ENCODE measurements at regions not wholly inside any gene's neighbourhood (a gene's known extent, or its start where the extent isn't known, plus 50 kb on each side); places are given as distances from the start of the nearest gene placed in this dataset.

DNA sequence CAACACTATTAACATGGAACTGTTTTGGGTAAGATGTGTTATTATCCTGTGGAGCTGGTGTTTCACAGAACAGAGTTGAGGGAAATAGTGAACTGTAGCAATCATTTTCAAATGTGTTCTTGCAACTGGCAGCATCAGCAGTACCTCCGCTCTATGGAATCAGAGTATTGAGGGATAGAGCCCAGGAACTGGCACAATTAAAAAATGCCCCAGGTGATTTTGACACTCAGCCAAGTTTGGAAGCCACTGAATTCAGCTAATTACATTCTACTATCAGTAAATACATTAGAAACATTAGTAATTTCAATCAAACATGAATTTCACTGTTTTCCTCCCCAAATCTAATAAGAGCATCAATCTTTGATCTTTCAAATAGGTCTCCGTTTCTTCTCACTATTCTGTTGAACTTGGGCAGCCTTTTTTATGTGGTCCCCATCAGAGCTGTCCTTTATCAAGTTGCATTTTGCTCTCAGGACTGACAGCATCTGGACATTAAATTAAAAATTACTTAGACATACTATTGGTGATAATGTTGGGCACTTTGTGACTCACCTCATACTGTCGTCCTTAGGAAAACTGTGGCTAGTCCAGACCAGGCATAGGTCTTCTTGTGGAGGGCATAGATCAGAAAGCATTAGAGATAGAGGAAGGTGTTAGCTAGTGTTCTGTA lies 251.5 kb downstream of the DHX35 start:
- no peaks in the 10 kb centered on the region for H3K36me3 ChIP-seq (ENCODE audit: control insufficient read depth, insufficient read depth, low read length)
- TF ChIP-seq, protein P1, sequence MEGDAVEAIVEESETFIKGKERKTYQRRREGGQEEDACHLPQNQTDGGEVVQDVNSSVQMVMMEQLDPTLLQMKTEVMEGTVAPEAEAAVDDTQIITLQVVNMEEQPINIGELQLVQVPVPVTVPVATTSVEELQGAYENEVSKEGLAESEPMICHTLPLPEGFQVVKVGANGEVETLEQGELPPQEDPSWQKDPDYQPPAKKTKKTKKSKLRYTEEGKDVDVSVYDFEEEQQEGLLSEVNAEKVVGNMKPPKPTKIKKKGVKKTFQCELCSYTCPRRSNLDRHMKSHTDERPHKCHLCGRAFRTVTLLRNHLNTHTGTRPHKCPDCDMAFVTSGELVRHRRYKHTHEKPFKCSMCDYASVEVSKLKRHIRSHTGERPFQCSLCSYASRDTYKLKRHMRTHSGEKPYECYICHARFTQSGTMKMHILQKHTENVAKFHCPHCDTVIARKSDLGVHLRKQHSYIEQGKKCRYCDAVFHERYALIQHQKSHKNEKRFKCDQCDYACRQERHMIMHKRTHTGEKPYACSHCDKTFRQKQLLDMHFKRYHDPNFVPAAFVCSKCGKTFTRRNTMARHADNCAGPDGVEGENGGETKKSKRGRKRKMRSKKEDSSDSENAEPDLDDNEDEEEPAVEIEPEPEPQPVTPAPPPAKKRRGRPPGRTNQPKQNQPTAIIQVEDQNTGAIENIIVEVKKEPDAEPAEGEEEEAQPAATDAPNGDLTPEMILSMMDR (IDR thresholded peaks at IDR 0.05; ENCODE audit: insufficient read depth, low read length, poor library complexity, severe bottlenecking) = no peak
- DNase-seq (ENCODE audit: low read depth) = no peak
- H3K4me3 ChIP-seq (ENCODE audit: low read depth, low read length) = no peak overlapping the region
- no peaks in the 10 kb centered on the region for H3K27me3 ChIP-seq (ENCODE audit: control insufficient read depth, insufficient read depth, low read length)

DNA sequence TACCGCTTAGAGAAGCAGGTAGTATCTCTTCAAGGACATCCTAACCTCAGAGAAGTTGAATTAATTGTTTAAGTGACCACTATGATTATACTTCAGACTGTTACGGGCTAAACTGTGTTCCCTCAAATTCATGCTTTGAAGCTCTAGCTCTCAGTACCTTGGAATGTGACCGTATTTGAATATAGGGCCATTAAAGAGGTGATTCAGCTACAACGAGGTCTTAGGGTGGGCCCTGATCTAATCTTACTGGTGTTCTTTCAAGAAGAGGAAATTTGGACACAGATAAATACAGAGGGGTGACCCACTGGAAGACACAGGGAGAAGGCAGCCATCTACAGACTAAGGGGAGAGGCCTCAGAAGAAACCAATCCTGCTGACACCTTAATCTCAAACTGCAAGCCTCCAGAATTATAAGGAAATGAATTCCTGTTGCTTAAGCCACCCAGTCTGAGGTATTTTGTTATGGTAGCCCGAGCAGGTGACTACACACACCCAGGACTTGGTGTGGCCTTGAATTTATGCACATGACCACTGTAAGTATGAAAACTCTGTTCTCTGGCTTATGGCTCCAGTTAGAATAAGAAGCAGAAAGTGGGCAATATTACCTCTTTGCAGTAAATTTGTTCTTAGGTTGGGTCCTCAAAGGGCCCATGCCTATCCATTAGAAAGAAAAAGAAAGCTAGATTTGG lies 249.1 kb downstream of the DHX35 start:
- DNase-seq (ENCODE audit: low read depth) = no peak
- Histone ChIP-seq H3K27me3 (ENCODE audit: control insufficient read depth, insufficient read depth, low read length) (no peaks in the 10 kb centered on the region), H3K36me3 (ENCODE audit: control insufficient read depth, insufficient read depth, low read length) (no peaks in the 10 kb centered on the region), H3K4me3 (ENCODE audit: low read depth, low read length) (no peak overlapping the region)
- TF ChIP-seq, protein P1 (IDR thresholded peaks at IDR 0.05; ENCODE audit: insufficient read depth, low read length, poor library complexity, severe bottlenecking) = no peak

DNA sequence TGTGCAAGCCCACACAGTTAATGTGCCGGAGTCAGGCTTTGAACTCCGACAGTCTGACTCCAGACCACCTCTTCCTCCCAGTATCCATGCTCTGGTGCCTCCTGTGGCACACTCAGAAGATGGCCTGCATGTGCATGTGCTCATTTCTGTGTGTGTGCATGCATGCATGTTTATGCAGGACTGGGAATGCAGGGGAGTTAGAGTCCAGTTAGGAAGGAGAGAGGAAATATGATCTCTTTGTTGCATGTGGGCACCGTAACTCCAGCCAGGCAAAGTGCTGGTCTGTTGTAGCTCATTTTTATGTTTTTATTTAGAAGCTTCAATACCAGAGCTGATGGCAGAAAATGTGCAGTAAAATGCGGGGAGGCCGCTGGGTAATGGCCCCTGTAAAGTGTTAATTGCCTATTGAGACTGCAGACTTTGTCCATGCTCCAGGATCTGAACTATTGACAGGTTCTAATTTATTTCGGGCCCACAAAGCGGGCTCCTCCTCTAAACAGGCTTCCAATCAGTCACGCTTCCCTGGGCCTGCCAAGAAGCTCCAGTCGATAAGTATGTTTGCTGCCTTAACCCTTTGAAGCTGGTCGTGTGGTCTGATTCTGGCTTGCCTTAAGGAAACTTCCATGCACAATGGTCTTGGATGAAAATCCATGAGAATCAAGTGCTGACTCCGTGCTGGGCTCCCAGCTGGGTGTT lies 248.3 kb downstream of the DHX35 start:
- TF ChIP-seq, protein P1 (IDR thresholded peaks at IDR 0.05; ENCODE audit: insufficient read depth, low read length, poor library complexity, severe bottlenecking) = no peak

DNA sequence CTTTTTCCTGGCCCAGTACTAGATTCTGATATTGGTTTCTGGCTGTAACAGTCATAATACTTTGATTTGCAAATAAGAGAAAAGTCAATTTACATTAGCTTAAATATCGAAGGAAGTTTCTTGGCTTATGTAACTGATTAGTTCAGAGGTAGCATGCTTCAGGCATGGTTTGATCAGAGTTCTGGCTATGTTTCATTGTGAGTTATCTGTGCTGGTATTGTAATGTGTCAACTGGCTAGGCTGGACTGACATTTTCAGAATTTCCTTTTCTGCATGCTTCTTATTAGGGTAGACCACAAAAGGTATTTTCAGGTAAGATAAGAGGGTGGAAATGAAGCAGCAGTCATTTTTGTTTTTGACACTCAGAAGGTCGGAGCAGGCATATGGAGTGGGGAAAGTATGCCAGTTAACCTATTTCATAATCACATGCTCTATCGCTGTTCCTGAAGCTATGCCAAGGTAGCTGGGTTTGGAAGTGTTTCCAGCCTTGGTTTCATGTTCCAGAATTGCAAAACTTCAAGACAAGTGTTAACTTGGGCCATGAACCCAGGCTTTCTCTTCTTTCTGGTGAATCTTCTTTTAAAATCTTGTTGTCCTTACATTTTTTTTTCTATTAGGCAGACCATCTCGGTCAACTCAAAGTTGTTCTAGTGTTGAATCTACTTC lies 244.9 kb downstream of the DHX35 start:
- DNase-seq (ENCODE audit: low read depth) = no peak
- Histone ChIP-seq H3K27me3 (ENCODE audit: control insufficient read depth, insufficient read depth, low read length) (no peaks in the 10 kb centered on the region), H3K36me3 (ENCODE audit: control insufficient read depth, insufficient read depth, low read length) (no peaks in the 10 kb centered on the region), H3K4me3 (ENCODE audit: low read depth, low read length) (no peak overlapping the region)
- TF ChIP-seq, protein P1 (IDR thresholded peaks at IDR 0.05; ENCODE audit: insufficient read depth, low read length, poor library complexity, severe bottlenecking) = no peak

More for the DNA sequence above, 248.3 kb downstream of the DHX35 start:
- Histone ChIP-seq H3K27me3 (ENCODE audit: control insufficient read depth, insufficient read depth, low read length) (no peaks in the 10 kb centered on the region), H3K4me3 (ENCODE audit: low read depth, low read length) (no peak overlapping the region), H3K36me3 (ENCODE audit: control insufficient read depth, insufficient read depth, low read length) (no peaks in the 10 kb centered on the region)
- DNase-seq (ENCODE audit: low read depth) = no peak

DNA sequence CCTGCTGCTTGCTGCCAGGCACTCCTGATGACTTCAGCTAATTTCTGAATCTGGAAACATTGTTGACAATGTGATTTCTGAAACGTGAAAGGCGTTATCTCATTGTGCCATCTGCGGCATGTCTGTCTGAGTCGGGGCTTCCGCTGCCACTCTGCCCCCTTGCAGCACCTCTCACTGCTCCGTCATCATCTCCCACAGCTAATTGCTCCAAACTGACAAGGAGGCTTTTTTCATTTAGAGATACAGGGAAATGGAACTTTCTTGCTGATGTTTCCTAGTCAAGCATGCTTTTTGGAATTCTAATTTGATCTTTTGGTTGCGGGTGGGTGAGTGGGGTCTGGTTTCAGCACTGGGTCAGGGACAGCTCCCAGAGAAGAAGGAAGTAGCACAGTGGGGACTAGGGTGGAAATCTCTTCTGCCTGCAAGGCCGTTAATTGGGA lies 233.5 kb downstream of the DHX35 start:
- H3K27me3 ChIP-seq (ENCODE audit: control insufficient read depth, insufficient read depth, low read length) = no peaks in the 10 kb centered on the region
- no peak for DNase-seq (ENCODE audit: low read depth)
- no peaks in the 10 kb centered on the region for H3K36me3 ChIP-seq (ENCODE audit: control insufficient read depth, insufficient read depth, low read length)
- no peak overlapping the region for H3K4me3 ChIP-seq (ENCODE audit: low read depth, low read length)
- TF ChIP-seq, protein P1 (IDR thresholded peaks at IDR 0.05; ENCODE audit: insufficient read depth, low read length, poor library complexity, severe bottlenecking) = no peak

All from kidney epithelial cell (primary cell).